ENCODE measurements at regions not wholly inside any gene's neighbourhood (a gene's known extent, or its start where the extent isn't known, plus 50 kb on each side); places are given as distances from the start of the nearest gene placed in this dataset.

GRCh38 chr18:78661316-78661715 lies 318.3 kb upstream of the SALL3 start:
- no peak for TF ChIP-seq CTCF (conservative IDR thresholded peaks at IDR 0.05; ENCODE audit: low read depth, low read length)
- TF ChIP-seq EZH2 (IDR thresholded peaks at IDR 0.05; ENCODE audit: borderline replicate concordance, low read depth, low read length, poor library complexity, severe bottlenecking), result no peak
